GM19455 (cell line): ENCODE measurements at regions not wholly inside any gene's neighbourhood (a gene's known extent, or its start where the extent isn't known, plus 50 kb on each side); places are given as distances from the start of the nearest gene placed in this dataset.
"Not testable (repeated sequence)": the region's sequence is repeated elsewhere in the genome, so short reads cannot be mapped to it uniquely, and the experiment has no call there.

Experiments used
- ATAC-seq: cut with Tn5 transposase; IDR thresholded peaks from one replicate; pipeline ENCODE4 v1.9.1; 2021; ENCODE audit not compliant: unreplicated experiment

GRCh38 chr20:47892681-47893080, 107.4 kb upstream of the SULF2 start:
- not testable (repeated sequence) for ATAC-seq

- not testable (repeated sequence) for ATAC-seq
These were observed 105.4 kb upstream of the SULF2 start for GRCh38 chr20:47890708-47891107.

- not testable (repeated sequence) for ATAC-seq
These were observed 104.5 kb upstream of the SULF2 start for GRCh38 chr20:47889751-47890150.

GRCh38 chr20:47888351-47888750, 103.1 kb upstream of the SULF2 start:
- no peak for ATAC-seq

GRCh38 chr20:47887477-47888080, 102.3 kb upstream of the SULF2 start:
- no peak for ATAC-seq

GRCh38 chr20:47887064-47887463, 101.8 kb upstream of the SULF2 start:
- no peak for ATAC-seq

GRCh38 chr20:47886454-47887041, 101.3 kb upstream of the SULF2 start:
- no peak for ATAC-seq

- no peak for ATAC-seq
These were observed 100.7 kb upstream of the SULF2 start for GRCh38 chr20:47885909-47886453.

- not testable (repeated sequence) for ATAC-seq
These were observed 98.7 kb upstream of the SULF2 start for GRCh38 chr20:47883940-47884339.

GRCh38 chr20:47883186-47883585, 97.9 kb upstream of the SULF2 start:
- no peak for ATAC-seq

GRCh38 chr20:47879771-47880170, 94.5 kb upstream of the SULF2 start:
- ATAC-seq, result no peak

- ATAC-seq, result no peak
These were observed 93.3 kb upstream of the SULF2 start for GRCh38 chr20:47878601-47879027.

GRCh38 chr20:47876311-47877088, 91.2 kb upstream of the SULF2 start:
- no peak for ATAC-seq

GRCh38 chr20:47875297-47876025, 90.2 kb upstream of the SULF2 start:
- ATAC-seq, result no peak

- ATAC-seq, result no peak
These were observed 87.1 kb upstream of the SULF2 start for GRCh38 chr20:47872341-47872740.

GRCh38 chr20:47870475-47870874, 85.2 kb upstream of the SULF2 start:
- no peak for ATAC-seq

GRCh38 chr20:47868744-47869143, 83.5 kb upstream of the SULF2 start:
- ATAC-seq, result no peak

- no peak for ATAC-seq
These were observed 83.0 kb upstream of the SULF2 start for GRCh38 chr20:47868236-47868635.

GRCh38 chr20:47867831-47868230, 82.5 kb upstream of the SULF2 start:
- ATAC-seq, result no peak

GRCh38 chr20:47866480-47866879, 81.2 kb upstream of the SULF2 start:
- ATAC-seq, result no peak

- no peak for ATAC-seq
These were observed 80.6 kb upstream of the SULF2 start for GRCh38 chr20:47865912-47866311.
